COLO668 (cell line): ENCODE measurements at regions not wholly inside any gene's neighbourhood (a gene's known extent, or its start where the extent isn't known, plus 50 kb on each side); places are given as distances from the start of the nearest gene placed in this dataset.
"Not testable (repeated sequence)": the region's sequence is repeated elsewhere in the genome, so short reads cannot be mapped to it uniquely, and the experiment has no call there.

Experiments
- DNase-seq: peaks from one replicate; lab custom pipeline; 2025; ENCODE audit not compliant: unreplicated experiment; lab: John Stamatoyannopoulos, UW

DNA sequence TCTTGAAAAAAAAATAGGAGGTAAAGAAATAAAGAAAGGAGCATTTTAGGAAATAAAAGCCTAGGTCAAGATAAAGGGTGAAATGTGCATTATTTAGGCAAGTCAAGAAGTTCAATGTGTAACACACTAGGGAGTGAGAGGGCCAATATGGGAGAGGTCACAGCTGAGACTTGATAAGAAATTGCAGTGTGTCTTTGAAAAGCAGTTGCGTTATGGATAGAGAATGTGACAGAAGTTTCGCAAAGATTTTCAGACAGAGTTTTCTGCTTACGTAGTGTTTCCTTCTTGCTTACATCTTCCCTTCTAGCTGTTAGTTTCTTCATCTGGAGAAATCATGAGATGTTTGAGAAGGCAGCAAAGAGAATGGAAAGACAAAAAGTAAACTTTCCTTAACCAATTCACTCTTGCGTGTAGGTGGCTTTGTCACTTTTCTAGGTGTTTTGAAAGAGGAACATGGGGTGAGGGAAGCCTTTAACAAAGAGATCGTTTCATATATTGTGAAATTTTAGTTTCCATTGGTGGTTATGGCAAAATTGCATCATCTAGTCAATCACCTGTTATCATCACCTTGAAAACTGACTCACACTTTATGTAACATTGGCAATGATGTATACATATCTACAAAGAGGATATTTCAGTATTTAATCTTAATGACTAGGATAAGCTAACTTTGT is 975.5 kb downstream of the OLFM4 start:
- no peak for DNase-seq

DNA sequence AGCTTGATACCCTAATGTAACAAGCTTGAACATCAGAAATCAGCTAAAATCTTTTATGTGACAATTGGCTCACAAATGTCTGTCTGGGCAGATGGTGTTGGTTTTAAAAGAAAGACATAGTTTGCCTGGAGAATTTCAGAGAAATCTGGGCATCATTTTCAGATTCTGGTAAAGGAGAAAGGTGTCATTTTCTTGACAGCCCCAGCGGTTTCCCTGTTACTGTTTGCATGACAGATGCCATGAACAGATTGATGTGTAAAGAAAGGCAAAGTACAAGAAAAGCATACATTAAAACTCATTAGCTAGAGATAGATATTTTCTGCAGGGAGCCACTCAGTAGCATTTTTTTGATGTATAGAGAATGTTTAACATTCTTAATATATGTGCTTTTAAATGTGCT is 987.9 kb downstream of the OLFM4 start:
- no peak for DNase-seq

DNA sequence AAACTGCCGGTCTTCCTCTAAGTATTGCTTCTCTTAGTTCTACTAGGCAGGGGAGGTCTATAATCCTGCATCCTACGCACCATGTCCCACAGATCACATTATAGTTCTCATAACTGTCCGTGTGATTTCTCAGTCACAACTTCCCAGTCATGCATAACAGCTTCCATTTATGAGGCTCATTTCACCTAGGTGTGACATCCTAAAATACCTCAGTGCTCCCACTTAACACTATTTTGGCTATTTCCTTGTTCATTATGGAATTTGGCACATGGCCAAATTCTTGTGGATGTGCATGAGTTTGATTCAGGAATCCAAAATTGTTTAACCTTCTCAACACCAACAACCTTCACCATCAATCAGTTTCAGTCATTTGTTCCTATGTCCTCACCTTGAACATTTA is 989.9 kb downstream of the OLFM4 start:
- no peak for DNase-seq

DNA sequence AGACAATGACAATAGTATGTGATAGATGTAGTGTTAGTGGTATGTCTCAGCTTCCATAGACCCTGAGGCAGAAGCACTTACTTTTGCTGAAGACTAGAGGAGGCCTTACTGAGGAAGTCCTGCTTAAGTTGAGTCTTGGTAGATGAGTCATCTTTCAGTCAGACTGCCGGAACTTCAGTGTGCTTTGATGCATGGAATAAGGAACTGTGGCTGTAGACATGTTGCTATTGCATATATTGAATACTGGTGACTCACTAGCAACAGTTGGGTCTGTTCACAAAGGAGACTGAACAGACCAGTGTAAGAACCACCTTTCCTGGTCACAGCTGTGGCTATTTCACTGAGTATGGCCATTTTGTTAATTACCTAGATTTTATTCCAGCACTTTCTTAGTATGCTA is 1000.6 kb downstream of the OLFM4 start:
- DNase-seq = no peak

DNA sequence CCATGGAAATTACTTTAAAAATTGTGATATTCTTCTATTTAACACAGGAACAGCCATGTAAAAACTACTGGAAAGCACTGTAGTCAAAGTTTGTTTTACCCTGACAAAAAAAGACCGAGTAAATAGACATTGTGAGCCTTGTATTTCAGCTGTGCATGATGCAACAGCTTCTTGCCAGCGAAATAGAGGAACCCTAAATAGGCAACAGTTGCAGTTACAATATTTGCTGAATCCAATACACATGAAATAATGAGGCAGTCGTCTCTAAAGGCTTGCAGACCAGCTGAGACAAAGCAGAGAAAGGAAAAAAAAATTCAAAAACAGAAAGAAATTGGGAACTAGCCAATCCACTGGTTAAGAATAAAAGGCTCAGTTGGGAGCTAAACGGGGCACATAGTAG is 1001.1 kb downstream of the OLFM4 start:
- DNase-seq = no peak

DNA sequence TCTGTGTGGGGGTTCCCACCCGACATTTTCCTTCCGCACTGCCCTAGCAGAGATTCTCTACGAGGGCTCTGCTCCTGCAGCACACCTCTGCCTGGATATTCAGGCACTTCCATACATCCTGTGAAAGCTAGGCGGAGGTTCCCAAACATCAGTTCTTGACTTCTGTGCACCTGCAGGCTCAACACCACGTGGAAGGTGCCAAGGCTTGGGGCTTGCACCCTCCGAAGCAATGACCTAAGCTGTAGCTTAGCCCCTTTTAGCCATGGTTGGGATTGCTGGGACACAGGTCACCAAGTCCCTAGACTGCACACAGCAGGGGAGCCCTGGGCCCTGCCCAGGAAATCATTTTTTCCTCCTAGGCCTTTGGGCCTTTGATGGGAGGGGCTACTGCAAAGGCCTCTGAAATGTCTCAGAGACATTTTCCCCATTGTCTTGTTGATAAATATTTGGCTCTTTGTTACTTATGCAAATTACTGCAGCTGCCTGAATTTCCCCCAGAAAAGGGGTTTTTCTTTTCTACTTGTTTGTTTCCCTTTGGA is 1004.8 kb downstream of the OLFM4 start:
- DNase-seq = no peak

DNA sequence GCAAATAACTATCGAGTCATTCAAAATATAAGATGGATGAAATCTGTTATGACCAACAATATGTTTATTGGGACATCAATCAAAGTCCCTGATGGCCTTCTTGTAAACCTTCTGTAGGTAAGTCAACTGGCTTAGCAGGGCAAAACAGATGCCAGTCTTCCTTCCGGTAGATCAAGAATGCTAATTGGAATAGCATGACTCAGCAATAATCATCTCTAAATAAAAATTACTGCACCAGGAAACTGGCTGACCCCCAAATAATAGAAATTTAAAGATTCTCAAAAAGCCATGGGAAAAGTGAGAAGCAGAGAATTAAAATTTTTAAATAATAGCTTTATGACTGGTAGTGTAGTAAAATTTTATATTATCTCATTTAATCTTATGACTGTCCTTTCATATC is 1005.4 kb downstream of the OLFM4 start:
- DNase-seq = no peak

DNA sequence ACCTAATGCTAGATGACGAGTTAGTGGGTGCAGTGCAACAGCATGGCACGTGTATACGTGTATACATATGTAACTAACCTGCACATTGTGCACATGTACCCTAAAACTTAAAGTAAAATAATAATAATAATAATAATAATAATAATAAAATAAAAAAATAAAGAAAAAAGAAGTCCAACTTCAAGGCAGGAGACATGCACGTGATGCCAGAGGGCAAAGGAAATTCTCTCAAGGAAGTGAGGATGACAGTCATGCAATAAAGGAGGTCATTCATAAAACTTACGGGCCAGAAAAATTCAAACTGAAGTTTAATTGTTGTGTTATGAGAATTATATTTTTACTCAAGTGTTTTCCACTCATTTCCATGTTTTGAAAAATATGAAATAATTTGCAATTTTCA is 1028.8 kb downstream of the OLFM4 start:
- DNase-seq = not testable (repeated sequence)

DNA sequence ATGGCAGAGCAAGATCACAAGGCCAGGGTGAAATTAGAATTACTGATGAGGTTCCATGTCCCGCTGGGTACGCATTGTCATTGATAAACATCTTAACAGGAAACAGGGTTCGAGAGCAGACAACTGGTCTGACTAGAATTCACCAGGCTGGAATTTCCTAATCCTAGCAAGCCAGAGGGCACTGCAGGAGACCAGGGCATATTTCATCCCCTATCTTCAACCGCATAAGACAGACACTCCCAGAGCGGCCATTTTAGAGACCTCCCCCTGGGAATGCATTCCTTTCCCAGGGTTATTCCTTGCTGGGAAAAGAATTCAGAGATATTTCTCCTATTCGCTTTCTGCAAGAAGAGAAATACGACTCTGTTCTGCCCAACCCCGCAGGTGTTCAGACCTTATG is 1041.3 kb downstream of the OLFM4 start:
- not testable (repeated sequence) for DNase-seq

DNA sequence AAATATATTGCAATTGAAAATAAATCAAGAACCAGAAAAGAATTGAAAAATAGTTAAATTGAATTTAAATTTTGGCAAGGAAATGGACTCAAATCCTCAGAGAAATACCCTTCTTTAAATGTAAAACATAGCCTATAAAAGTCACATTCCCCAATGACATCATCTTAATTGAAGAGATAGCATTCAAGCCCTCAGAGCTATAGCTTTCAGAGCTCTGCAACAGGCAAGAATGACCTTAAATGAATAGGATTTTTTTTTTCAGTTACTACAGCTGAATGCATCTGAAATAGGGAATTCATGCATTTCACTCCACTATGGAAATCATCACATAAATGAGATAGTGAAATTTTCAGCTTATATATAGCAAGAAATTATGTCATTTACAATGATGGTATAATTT is 1049.0 kb downstream of the OLFM4 start:
- DNase-seq = no peak

DNA sequence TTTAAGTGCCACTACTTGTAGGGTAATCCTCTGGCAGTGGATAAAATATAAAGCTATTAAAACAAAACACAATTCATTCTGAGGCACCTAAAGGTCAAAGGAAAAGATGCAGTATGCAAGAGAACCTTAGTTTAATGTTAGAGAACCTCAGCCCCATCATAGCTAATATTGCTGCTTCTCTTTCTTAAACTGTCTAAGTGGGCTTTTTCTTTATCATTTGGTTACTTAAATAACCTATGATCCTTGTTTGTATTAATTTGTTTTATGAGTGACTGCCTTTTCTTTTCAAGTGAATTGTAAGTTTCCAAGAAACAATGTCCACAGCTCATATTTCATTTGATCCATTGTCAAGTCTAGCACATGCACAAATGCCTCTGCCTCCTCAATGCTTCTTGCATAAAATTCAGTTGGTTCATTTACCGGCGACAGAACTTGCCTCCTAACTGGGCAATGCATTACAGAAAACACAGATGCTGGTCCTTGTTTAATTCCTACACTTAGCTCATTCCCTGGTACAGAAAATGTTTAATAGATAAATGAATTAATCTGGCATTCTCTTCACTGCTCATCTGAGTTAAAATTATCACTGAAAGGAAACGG is 1049.8 kb downstream of the OLFM4 start:
- no peak for DNase-seq

DNA sequence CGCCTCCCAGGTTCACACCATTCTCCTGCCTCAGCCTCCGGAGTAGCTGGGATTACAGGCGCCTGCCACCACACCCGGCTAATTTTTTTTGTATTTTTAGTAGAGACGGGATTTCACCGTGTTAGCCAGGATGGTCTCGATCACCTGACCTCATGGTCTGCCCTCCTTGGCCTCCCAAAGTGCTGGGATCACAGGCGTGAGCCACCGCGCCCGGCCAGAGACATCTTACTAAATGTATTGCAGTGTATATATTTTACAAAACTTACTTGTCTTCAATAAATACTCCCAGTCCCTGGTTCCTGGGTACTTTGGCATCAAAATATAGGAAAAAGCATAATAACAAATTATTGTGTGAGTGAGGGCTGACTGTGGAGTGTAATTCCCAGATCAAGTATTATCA is 1053.7 kb downstream of the OLFM4 start:
- not testable (repeated sequence) for DNase-seq

DNA sequence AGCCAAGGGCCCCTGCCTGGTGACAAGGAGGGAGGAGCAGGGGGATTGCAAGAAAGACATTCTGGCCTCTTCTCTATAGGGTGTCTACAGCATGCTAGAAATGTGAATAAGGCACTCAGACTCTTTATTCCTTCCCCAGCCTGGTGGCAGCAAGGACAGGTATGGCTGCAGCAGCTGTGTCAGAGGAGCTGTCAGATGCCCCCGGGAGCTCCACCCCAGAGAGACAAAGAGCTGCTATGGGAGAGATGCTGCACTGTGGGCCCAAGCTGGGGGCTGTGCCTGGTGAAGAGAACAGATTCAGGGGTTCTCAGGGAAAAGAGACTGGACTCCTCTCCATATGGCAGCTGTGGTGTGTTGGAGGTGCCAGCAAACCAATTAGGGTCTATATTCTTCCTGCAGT is 1063.3 kb downstream of the OLFM4 start:
- no peak for DNase-seq

DNA sequence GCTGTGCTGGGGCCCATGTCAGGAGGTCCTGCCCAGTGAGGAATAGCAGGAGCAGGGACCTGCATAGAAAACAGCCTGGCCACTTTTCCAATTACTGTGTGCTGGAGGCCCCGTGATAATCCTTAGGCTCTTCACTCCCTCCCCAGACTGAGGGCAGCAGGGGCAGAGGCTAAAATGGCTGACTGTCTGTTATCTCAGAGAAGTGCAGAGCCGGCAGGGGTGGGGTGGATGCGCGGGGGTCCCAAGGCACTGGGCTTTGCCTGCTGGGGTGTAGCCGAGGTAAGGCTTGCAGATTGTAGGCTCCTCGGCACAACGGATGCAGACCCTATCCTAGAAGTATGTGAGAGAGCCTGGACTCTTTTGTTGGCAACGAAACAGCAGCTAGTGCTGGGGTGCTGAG is 1064.1 kb downstream of the OLFM4 start:
- no peak for DNase-seq

DNA sequence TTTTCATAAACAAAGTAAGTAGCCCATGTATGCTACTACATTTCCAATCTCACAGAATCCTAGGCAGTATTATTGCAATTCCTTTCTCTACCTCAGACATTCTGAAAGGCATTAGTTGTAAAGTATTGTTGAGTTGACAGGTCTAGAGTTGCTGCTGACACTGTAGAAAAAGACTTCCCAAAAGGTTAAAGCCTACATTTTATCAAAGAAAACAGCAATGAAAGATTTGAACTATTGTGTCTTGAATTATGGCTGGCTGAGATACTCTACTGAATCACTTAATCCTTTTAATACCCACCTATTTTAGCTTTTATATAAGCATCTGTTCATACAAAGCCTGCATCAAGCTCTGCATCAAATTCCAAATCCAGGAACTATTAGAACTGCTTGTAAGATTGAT is 1082.0 kb downstream of the OLFM4 start:
- no peak for DNase-seq

DNA sequence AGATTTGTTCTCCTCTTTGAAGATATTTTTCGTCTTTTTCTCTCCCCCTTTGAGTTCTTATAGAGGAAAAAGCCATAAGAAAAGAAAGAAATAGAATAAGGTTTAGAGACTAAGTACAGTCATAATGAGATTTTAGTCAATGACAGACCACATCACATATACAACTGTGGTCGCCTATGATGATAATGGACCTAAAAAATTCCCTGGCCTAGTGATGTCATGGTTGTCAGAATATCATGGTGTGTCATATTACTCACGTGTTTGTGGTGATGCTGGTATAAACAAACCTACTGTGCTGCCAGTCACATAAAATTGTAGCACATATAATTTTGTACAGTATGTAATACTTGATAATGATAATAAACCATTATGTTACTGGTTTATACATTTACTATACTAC is 1096.1 kb downstream of the OLFM4 start:
- DNase-seq = no peak

DNA sequence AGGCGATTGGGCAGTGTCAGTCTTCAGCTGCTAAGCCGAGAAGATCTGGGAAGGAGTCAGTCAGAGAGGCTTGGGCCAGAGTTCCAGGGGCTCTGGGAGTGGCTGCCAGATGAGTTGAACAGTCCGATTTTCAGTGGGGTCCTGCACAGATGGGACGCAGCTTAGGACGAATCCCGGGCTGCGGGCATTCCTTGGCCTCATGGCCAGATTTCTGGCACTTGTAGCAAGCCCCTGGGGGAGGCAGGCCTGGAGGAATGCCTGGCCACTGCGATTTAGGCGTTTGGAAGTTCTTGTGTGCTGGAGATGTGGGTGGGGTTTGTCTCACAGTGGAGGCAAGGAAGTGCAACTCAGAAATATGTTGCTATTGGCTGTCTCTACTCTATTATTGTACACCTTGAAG is 1102.3 kb downstream of the OLFM4 start:
- not testable (repeated sequence) for DNase-seq

DNA sequence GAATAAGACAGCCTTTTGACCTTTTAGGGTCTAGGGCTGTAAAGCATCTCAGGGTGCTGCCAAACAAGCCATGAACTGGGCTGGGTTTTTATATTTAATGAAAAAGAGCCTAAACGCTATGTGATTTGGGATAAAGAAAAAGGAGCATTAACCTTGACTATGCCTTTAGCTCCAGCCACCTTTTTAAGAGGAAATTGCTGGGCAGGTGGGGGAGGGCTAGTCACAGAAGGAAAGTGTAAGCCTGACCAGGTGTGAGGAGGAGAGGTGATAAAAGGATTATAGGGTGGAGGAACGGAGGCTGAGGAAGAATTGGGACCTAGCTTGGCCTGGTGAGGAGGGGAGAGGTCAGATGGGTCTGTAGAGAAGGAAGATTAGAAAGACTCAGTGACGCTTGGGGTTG is 1102.8 kb downstream of the OLFM4 start:
- not testable (repeated sequence) for DNase-seq

DNA sequence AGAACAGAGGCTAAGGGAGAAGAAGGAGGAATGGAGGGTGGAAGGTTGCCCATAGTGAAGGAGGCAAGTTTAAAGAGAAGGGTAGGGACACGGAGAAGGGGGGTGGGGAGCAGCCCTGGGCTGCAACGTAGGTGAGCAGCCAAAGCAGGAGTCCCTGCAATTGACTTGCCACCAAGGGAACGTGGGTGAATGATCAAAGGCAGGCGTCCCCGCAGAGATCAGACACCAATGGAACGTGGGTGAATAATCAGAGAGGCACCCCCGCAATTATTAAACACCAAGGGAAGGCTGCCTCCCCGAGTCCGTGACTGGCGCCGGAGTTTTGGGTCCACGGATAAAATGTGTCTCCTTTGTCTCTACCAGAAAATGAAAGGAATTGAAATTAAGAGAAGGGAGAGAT is 1103.5 kb downstream of the OLFM4 start:
- not testable (repeated sequence) for DNase-seq

DNA sequence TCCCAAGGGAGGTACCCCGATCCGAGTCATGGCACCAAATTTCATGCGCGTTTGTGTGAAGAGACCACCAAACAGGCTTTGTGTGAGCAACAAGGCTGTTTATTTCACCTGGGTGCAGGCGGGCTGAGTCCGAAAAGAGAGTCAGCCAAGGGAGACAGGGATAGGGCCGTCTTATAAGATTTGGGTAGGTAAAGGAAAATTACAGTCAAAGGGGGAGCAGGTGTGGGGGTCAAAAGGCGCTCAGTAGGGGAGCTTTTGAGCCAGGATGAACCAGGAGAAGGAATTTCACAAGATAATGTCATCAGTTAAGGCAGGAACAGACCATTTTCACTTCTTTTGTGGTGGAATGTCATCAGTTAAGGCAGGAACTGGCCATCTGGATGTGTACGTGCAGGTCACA is 1104.1 kb downstream of the OLFM4 start:
- not testable (repeated sequence) for DNase-seq

DNA sequence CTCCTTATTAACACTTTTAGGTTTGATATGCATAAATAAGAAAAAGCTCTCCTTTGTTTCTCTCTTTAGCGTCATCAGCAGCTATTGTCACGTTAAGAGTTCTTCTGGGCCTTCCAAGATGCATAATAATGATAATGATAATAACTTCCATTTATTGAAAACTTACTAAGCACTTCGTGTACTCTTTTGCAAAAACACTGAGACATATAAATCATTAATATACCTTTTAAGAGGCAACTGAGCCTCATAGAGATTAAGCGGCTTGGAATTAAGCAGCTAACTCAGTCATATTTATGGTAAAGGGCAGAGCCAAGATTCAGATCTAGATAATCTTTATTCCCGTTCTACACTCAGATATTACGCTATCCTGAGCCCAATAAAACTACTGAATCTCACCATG is 1105.1 kb downstream of the OLFM4 start:
- no peak for DNase-seq

DNA sequence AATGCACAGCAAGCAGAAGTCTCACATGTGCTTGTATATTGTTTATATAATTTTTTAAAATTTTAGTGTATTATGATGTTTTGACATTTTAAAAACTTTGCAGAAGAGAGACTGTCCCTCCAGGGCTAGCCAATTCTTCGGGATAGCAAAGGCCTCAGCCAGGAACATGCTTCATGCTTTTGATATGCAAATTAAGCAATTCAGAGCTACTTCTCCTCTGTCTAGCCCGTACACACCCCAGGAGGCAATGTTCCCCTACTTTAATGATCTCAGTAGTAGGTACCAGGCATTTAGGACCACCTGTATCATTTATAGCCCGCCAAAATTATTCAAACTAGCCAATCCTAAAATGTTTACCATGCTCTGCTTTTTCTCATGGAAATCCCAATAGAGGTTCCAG is 1116.2 kb downstream of the OLFM4 start:
- DNase-seq = no peak

DNA sequence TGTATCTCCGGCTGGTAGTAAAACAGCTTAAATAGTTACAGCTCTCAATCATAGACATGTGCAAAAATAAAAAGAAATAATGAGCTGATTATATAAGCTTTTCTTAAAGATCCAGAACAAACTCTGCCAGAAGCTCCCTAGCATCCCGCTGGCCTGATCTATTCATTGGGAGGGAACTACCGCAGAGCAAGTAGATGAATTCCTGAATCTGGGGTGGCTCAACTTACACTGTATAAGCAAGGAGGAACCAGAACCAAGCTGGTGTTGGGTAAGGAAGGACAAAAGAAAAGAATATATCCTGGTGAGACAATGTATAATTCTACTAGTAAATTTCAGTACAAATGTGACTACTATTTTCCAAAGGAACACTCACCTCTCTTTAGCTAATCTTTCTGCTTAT is 1122.2 kb downstream of the OLFM4 start:
- no peak for DNase-seq
